MG63 (cell line): ENCODE measurements at regions not wholly inside any gene's neighbourhood (a gene's known extent, or its start where the extent isn't known, plus 50 kb on each side); places are given as distances from the start of the nearest gene placed in this dataset.

Experiments
- DNase-seq: peaks from one replicate; pipeline ENCODE4 v3.0.0-alpha.2; 2020
- H3K27me3 ChIP-seq: fragments of 250-450 bp; sonication (Bioruptor Pico); 2 replicates; pipeline ENCODE4 v1.5.1; 2020; ENCODE audit warnings: mild to moderate bottlenecking, moderate library complexity
- H3K36me3 ChIP-seq: fragments of 250-450 bp; sonication (Bioruptor Pico); 2 replicates; pipeline ENCODE4 v1.5.1; 2020; ENCODE audit warnings: mild to moderate bottlenecking, moderate library complexity
- H3K4me3 ChIP-seq: fragments of 250-450 bp; sonication (Bioruptor Pico); 2 replicates; pipeline ENCODE4 v1.5.1; 2020; ENCODE audit warnings: mild to moderate bottlenecking, moderate library complexity
- H3K9me3 ChIP-seq: fragments of 250-450 bp; sonication (Bioruptor Pico); 2 replicates; pipeline ENCODE4 v1.5.1; 2020; ENCODE audit warnings: mild to moderate bottlenecking, moderate library complexity

DNA sequence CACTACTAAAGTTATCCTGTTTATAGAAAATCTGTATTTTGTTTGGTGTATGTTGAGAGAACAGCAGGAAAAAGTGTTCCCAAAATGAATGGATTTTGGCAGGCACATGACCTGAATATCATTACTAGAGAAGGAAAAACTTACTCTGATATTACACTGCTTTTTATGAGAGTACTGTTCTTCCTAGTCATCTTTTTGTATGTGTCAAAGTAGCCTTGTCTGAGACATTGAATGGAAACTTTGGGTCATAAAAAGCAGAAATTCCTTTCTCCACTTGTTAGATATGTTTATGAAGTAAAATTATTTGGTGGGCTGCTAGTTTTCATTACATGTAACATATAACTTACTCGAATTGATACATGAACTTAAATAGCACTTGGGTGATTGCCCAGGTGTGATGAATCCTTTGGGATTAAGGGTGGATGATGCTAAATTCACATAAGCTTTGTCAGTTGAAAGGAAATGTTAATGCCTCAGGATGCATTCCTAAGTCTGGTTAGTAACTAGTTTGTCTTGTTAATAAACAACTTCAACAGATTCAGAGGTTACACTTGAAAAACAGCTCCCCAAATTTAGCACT lies 206.7 kb downstream of the CENPW start:
- DNase-seq = peak; percentile 20
- no peaks in the 10 kb centered on the region for H3K27me3 ChIP-seq
- no peaks in the 10 kb centered on the region for H3K9me3 ChIP-seq
- H3K4me3 ChIP-seq = no peak overlapping the region
- no peaks in the 10 kb centered on the region for H3K36me3 ChIP-seq

DNA sequence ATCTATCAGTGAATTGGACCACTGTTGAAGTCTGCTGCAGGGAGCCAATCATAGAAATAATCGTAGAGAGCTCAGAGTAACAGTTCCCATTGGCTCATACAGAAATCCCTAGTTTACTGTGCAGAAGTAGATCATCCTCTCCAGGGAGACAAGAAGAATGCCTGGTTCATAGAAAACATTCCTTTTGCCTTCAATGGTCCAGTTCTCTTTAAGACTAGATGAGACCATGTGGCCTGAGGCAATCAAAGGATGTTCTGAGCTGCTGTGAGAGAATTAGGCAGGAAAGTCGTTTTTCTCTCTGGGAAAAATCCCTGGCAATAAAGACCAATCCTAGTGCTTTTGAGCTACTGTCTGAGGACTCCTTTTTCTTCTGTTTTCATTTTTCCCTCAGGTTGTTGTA lies 208.4 kb downstream of the CENPW start:
- no peaks in the 10 kb centered on the region for H3K9me3 ChIP-seq
- no peak for DNase-seq
- no peak overlapping the region for H3K4me3 ChIP-seq
- no peaks in the 10 kb centered on the region for H3K27me3 ChIP-seq
- H3K36me3 ChIP-seq = no peaks in the 10 kb centered on the region

DNA sequence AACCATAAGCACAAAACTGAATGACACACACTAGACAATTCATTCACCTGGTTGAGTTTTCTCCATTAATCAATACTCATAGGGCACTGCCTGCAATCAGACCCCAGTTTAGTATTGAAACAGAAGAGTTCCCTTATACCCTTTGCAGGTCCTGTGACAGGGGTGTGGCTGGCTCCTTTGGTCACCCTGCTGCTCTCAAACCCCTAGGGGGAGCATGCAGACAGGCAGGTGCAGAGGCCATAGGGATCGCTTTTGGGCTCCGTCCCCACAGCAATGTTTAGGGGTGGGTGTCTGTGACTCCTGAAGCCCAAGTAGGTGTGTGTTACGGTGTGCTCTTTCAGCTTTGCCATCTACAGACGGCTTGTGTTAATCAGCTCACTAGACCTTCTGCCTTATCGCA lies 210.4 kb downstream of the CENPW start:
- no peaks in the 10 kb centered on the region for H3K27me3 ChIP-seq
- no peaks in the 10 kb centered on the region for H3K36me3 ChIP-seq
- no peak for DNase-seq
- no peaks in the 10 kb centered on the region for H3K9me3 ChIP-seq
- no peak overlapping the region for H3K4me3 ChIP-seq

DNA sequence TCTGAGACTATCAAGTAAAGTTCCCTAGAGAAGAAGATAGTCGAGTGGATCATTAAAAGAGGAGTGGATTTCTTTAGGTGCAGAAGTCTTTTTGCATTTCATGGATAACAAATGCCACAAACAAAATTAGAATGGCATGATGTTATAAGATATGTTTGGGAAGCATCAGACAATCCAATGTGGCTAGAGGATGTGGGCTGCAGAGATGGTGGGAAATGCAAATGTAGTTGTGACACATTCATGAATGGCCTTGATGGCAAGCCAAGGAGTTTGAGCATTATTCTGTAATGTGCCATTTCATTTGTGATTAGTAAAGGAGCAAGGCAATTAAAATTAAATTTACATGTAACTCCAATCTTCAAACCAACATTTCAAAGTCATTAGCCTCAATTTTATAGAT lies 211.9 kb downstream of the CENPW start:
- no peak for DNase-seq
- no peaks in the 10 kb centered on the region for H3K36me3 ChIP-seq
- no peaks in the 10 kb centered on the region for H3K27me3 ChIP-seq
- H3K4me3 ChIP-seq = no peak overlapping the region
- H3K9me3 ChIP-seq = no peaks in the 10 kb centered on the region

DNA sequence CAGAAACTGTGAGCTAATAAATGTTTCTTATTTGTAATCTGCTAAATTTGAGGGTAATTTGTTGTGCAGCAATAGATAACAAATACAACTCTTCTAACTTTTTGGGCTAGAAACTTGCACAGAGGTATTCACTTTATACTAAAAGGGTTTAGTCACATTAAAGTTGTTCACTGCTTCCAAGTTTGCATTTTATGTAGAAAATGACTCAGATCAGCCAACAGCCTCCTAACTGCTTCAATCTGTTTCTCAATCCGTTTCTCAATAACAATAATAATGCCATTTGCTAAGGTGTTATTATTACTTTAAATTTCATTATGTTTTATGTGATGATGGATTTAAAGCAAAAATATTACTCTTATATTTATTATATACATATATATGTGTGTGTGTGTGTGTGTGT lies 213.9 kb downstream of the CENPW start:
- no peaks in the 10 kb centered on the region for H3K9me3 ChIP-seq
- DNase-seq = no peak
- H3K4me3 ChIP-seq = no peak overlapping the region
- H3K27me3 ChIP-seq = no peaks in the 10 kb centered on the region
- H3K36me3 ChIP-seq = no peaks in the 10 kb centered on the region

DNA sequence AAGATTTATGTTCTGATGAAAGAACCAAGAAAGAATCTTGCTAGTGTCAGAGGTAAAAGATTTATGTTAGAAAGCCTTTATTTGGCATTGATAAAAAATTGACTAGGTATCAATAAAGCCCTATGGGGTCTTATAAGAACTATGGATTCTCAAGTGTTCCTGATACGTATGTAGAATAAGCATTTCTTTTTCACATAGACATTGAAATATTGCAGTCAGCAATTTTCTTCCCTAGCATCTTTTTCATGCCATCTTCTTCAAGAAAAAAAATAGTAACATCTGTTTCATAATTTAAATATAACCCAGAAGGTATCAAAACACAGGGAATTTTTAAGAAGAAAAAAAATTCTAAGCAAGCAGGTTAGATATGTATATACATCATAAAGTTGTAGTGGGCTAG lies 230.6 kb downstream of the CENPW start:
- Histone ChIP-seq H3K27me3 (no peaks in the 10 kb centered on the region), H3K36me3 (no peaks in the 10 kb centered on the region), H3K4me3 (no peak overlapping the region), H3K9me3 (no peaks in the 10 kb centered on the region)
- no peak for DNase-seq

DNA sequence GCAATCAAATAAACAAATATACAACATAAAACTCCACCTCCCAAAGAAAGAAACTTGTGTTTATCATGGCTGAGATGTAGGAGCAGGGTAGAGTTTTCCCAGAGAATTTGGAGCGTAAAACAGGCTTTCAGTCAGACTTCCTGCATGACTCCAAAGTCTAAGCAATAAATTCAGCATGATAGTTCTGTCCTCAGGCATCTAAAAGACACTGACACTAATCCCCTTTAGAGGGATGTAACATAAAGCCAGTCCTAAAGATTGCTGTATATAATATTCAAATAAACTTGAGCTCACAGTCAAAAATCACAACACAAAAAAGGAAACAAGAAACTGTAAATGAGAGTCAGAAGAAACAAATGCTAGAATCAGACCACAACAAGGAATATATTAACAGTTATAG lies 234.4 kb downstream of the CENPW start:
- Histone ChIP-seq H3K4me3 (no peak overlapping the region), H3K36me3 (no peaks in the 10 kb centered on the region), H3K9me3 (no peaks in the 10 kb centered on the region), H3K27me3 (no peaks in the 10 kb centered on the region)
- no peak for DNase-seq

DNA sequence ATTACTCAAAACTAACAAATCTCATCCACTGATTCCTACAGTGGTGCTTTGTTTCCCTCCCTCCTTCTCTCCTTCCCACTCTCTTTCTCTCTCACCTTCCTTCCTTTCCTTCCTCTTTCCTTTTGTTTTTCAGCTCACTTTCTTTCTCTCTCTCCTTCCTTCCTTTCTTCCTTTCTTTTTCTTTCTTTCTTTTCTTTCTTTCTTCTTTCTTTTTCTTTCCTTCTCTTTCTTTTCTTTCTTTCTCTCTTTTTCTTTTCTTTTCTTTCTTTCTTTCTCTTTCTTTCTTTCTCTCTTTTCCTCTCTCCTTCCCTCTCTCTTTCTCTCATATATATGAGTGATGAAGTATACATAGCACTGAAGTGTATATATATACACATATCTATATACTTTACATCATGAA lies 241.4 kb downstream of the CENPW start:
- H3K9me3 ChIP-seq = no peaks in the 10 kb centered on the region
- H3K4me3 ChIP-seq = no peak overlapping the region
- H3K27me3 ChIP-seq = no peaks in the 10 kb centered on the region
- no peak for DNase-seq
- no peaks in the 10 kb centered on the region for H3K36me3 ChIP-seq

DNA sequence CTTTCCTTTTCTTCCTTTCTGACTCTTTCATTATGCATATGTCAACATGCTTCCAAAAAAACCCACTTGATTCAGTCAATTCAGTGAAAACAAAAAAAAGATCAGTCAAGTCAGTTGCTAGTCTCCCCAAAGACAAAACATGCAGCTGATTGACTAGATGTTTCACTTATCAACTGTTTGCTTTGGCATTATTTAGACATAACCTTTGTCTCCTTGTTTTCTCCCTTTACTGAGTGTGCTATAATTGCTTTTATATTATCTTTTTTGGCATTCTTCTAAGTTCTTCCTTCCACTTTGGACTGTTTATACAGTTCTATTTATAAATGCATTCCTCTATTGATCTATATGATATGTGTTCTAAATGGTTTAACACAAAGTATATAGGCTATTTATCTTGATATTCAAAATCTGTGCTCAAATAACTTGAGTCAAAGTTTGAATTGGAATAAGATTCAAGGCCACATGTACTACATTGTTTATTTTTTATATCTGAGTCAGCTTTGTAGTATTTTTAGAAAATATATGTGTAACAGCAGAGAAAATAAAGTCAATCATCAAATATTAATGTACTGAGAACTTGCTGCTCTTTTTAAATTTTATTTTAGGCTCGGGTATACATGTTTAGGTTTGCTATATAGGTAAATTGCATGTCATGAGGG lies 260.5 kb downstream of the CENPW start:
- Histone ChIP-seq H3K36me3 (no peaks in the 10 kb centered on the region), H3K27me3 (no peaks in the 10 kb centered on the region)
- no peak for DNase-seq

DNA sequence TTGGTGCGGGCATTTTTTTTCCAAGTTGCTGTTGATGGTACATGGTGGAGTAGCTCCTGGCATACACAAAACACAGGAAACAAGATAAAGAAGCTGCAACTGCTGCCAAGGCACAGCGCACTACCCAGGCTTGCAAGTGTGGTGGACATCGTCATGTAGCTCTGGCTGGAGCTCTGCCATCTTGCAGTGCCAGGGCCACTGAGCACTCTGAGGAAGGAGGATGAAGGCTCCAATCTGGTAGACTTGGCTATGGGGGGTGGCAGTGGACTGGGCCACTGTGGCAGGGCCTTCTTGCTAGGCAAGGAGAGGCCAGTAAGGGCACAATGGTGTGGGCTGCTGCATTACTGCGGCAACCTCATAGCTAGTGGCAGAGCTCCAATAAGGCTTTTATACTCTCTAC lies 263.5 kb downstream of the CENPW start:
- no peak for DNase-seq
- H3K4me3 ChIP-seq = no peak overlapping the region
- no peaks in the 10 kb centered on the region for H3K36me3 ChIP-seq
- H3K27me3 ChIP-seq = no peaks in the 10 kb centered on the region
- peaks cover 1% of the 10 kb centered on the region; the same call in 1 of the 2 replicates for H3K9me3 ChIP-seq

More for the DNA sequence above, 260.5 kb downstream of the CENPW start:
- Histone ChIP-seq H3K9me3 (peaks cover 1% of the 10 kb centered on the region; the same call in 1 of the 2 replicates), H3K4me3 (no peak overlapping the region)

DNA sequence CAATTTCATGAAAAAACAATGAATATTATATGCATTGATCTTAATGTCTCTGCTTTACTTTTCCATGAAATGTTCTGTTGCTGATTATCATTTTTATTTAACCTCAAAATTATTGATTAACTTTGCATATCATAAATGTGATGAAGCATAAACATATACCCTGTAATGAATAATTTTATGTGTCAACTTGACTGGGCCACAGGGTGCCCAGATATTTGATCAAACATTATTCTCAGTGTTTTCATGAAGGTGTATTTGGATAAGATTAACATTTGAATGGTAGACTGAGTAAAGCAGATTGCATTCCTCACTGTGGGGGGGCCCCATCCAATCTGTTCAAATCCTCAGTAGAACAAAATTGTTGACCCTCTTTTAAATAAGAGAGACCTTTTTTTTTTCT lies 265.2 kb downstream of the CENPW start:
- no peaks in the 10 kb centered on the region for H3K27me3 ChIP-seq
- H3K36me3 ChIP-seq = no peaks in the 10 kb centered on the region
- no peak overlapping the region for H3K4me3 ChIP-seq
- peaks cover 1% of the 10 kb centered on the region; the same call in 1 of the 2 replicates for H3K9me3 ChIP-seq
- no peak for DNase-seq

DNA sequence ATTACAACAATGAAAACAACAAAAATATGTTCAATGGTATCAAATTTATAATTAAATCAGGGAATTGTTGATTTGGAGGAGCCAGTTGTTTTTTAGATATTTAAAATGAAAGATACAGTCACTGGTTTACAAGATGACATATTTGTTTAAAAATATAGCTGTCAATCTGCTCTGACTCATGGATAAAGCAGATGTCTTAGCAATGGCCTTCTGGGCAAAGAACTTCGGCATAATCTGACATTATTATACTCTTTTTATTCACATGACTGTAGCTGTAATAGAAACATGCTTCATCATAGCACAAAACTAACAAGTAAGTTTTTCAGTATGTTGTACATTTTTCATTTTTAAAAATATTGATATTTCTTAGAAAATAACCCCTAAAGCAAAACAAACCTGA lies 267.4 kb downstream of the CENPW start:
- Histone ChIP-seq H3K4me3 (no peak overlapping the region), H3K36me3 (no peaks in the 10 kb centered on the region)
- DNase-seq = no peak

DNA sequence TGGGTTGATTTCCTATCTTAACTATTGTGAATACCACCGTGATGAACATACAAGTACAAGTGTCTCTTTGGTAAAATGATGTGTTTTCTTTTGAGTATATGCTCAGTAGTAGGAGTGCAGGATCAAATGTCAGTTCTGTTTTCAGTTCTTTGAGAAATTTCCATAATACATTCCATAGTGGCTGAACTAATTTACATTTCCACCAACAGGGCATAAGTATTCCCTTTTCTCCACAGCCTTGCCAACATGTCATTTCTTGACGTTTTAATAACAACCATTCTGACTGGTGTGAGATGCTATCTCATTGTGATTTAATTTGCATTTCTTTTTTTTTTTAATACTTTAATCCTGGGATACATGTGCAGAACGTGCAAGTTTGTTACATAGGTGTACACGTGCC lies 268.8 kb downstream of the CENPW start:
- Histone ChIP-seq H3K27me3 (no peaks in the 10 kb centered on the region), H3K4me3 (no peak overlapping the region), H3K36me3 (no peaks in the 10 kb centered on the region), H3K9me3 (peaks cover 1% of the 10 kb centered on the region; the same call in 1 of the 2 replicates)
- DNase-seq = no peak

More for the DNA sequence above, 267.4 kb downstream of the CENPW start:
- Histone ChIP-seq H3K9me3 (peaks cover 1% of the 10 kb centered on the region; the same call in 1 of the 2 replicates), H3K27me3 (no peaks in the 10 kb centered on the region)

DNA sequence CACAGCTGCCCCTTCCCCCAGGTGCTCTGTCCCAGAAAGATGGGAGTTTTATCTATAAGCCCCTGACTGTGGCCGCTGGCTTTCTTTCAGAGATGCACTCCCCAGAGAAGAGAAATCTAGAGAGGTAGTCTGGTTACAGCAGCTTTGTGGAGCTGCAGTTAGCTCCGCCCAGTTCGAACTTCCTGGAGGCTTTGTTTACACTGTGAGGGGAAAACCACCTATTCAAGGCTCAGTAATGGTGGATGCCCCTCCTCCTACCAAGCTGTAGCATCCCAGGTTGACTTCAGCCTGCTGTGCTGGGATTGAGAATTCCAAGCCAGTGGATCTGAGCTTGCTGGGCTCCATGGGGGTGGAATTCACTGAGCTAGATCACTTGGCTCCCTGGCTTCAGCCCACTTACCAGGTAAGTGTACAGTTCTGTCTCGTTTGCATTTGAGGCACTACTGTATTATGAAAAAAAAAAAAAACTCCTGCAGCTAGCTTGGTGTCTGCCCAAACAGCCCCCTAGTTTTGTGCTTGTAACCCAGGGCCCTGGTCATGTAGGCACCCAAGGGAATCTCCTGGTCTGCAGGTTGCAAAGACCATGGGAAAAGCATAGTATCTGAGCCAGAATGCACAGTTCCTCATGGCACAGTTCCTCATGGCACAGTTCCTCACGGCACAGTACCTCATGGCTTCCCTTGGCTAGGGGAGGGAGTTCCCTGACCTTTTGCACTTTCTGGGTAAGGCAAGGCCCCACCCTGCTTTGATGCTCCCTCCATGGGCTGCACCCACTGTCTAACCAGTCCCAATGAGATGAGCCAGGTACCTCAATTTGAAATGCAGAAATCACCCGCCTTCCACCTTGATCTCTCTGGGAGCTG lies 275.0 kb downstream of the CENPW start:
- no peak for DNase-seq
- H3K27me3 ChIP-seq = no peaks in the 10 kb centered on the region
- no peak overlapping the region for H3K4me3 ChIP-seq
- no peaks in the 10 kb centered on the region for H3K9me3 ChIP-seq
- H3K36me3 ChIP-seq = no peaks in the 10 kb centered on the region

DNA sequence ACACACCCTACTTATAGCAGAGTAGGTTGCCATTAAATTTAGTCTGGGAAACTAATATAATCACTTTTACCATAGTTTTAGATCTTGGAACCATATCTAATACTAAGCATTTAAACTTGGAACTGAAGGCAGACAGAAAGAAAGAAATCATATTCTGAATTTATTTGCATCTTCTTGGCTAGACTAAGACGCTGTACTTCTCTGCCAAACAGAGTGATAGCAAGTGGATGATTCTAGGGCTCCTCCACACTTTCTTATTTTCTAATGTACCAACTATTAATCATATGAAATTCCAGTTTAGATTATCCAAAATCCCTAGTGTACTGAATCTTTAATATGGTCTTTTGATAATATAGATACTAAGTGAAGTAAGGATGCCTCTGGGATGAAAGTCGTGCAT lies 277.0 kb downstream of the CENPW start:
- no peaks in the 10 kb centered on the region for H3K27me3 ChIP-seq
- DNase-seq = no peak
- H3K36me3 ChIP-seq = no peaks in the 10 kb centered on the region
- no peak overlapping the region for H3K4me3 ChIP-seq
- H3K9me3 ChIP-seq = no peaks in the 10 kb centered on the region

DNA sequence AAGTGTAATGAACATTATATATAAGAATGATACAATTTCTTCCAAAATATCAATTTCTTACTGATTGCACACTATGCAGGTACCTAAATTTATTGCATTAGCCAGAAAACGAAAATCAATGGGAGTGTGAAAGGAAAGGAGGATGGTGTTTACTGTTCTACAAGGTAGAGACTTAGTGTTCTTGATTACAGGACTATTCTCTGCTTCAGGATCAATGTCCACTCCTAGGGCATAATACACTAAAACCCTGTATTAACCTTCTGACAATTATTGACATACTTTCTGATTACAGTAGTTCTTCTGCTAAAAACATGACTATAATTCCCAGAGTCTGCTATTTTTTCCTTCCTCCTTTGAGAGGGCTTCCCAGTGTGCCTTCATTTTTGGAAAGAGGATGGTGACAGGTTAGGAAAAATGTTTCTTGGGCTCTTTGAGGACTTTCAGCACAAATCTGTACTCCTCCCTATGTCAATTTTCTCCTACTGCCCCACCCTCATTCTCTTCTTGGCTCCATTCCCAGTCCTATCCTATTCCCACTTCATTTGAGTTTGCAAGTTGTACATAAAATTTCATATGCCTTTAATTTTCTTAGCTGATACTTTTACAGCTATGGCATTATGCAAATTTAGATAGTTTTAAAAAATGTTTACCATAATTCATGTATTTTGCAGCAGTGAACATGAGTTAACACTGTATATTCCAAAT lies 278.9 kb downstream of the CENPW start:
- no peaks in the 10 kb centered on the region for H3K36me3 ChIP-seq
- no peak for DNase-seq
- no peaks in the 10 kb centered on the region for H3K9me3 ChIP-seq
- no peak overlapping the region for H3K4me3 ChIP-seq
- H3K27me3 ChIP-seq = no peaks in the 10 kb centered on the region

DNA sequence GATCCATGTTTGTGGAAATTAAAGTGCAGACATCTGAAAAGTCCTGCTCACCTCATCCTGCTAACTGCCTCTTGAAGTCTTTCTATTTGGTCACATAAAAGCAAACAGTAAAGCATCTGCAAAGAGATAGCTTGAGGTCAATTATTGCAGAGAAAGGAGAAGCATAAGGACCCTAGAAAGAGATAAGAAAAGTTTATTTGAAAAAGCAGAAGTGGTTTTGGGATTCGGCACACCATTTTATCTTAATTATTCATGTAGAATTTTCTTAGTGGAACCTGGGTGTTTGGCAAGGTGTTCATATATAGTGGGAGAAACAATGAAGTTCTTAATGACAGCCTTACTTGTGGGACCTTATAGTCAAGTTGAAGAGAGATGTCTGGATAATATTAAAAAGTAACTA lies 280.8 kb downstream of the CENPW start:
- Histone ChIP-seq H3K27me3 (no peaks in the 10 kb centered on the region), H3K36me3 (no peaks in the 10 kb centered on the region), H3K4me3 (no peak overlapping the region), H3K9me3 (no peaks in the 10 kb centered on the region)
- no peak for DNase-seq
